HEK293 (cell line): ENCODE measurements at regions not wholly inside any gene's neighbourhood (a gene's known extent, or its start where the extent isn't known, plus 50 kb on each side); places are given as distances from the start of the nearest gene placed in this dataset.

Source experiments
- CTCF ChIP-seq: fragments of 450-650 bp; formaldehyde crosslinking; IDR thresholded peaks from 2 replicates; pipeline ENCODE4 v1.5.1; 2016; ENCODE audit warnings: missing biosample characterization, missing genetic modification characterization
- PRDM10 ChIP-seq: fragments of 450-650 bp; formaldehyde crosslinking; IDR thresholded peaks from 2 replicates; pipeline ENCODE4 v1.5.1; 2016; ENCODE audit warnings: missing biosample characterization, missing genetic modification characterization
- REPIN1 ChIP-seq: fragments of 450-650 bp; formaldehyde crosslinking; IDR thresholded peaks from 2 replicates; pipeline ENCODE4 v1.5.1; 2017; ENCODE audit warnings: missing biosample characterization, missing genetic modification characterization, low read depth
- TCF7L2 ChIP-seq: IDR thresholded peaks from 2 replicates; pipeline ENCODE4 v1.6.1; 2011; ENCODE audit warnings: low read depth, mild to moderate bottlenecking, inconsistent platforms, low read length, moderate library complexity, borderline replicate concordance
- ZBTB1 ChIP-seq: fragments of 450-650 bp; formaldehyde crosslinking; IDR thresholded peaks from 2 replicates; pipeline ENCODE4 v1.5.1; 2016; ENCODE audit warnings: missing biosample characterization, missing genetic modification characterization
- ZBTB21 ChIP-seq: fragments of 450-650 bp; formaldehyde crosslinking; IDR thresholded peaks from 2 replicates; pipeline ENCODE4 v1.5.1; 2017; ENCODE audit warnings: missing biosample characterization, missing genetic modification characterization
- ZNF138 ChIP-seq: fragments of 450-650 bp; formaldehyde crosslinking; IDR thresholded peaks from 2 replicates; pipeline ENCODE4 v1.5.1; 2016; ENCODE audit warnings: missing biosample characterization, missing genetic modification characterization, borderline replicate concordance
- ZNF24 ChIP-seq: fragments of 450-650 bp; formaldehyde crosslinking; IDR thresholded peaks from 2 replicates; pipeline ENCODE4 v1.5.1; 2016; ENCODE audit warnings: missing biosample characterization, missing genetic modification characterization
- ZNF26 ChIP-seq: fragments of 450-650 bp; formaldehyde crosslinking; IDR thresholded peaks from 2 replicates; pipeline ENCODE4 v1.5.1; 2016; ENCODE audit warnings: missing biosample characterization, missing genetic modification characterization
- ZNF335 ChIP-seq: fragments of 450-650 bp; formaldehyde crosslinking; conservative IDR thresholded peaks from 2 replicates; pipeline ENCODE4 v1.5.1; 2016; ENCODE audit warnings: missing biosample characterization, missing genetic modification characterization
- ZNF423 ChIP-seq: fragments of 450-650 bp; formaldehyde crosslinking; IDR thresholded peaks from 2 replicates; pipeline ENCODE4 v1.5.1; 2016; ENCODE audit warnings: missing biosample characterization, missing genetic modification characterization
- ZNF501 ChIP-seq: fragments of 450-650 bp; formaldehyde crosslinking; IDR thresholded peaks from 2 replicates; pipeline ENCODE4 v1.5.1; 2016; ENCODE audit warnings: missing biosample characterization, missing genetic modification characterization

- TF ChIP-seq ZBTB1 (tag by site-specific recombination) = no peak
- no peak for TF ChIP-seq TCF7L2
- TF ChIP-seq REPIN1 (tag by site-specific recombination) = no peak
- no peak for TF ChIP-seq CTCF
- no peak for TF ChIP-seq ZNF26 (tag by site-specific recombination)
- TF ChIP-seq ZNF335 (tag by site-specific recombination) = no peak
- no peak for TF ChIP-seq ZNF138 (tag by site-specific recombination)
- TF ChIP-seq ZNF24 (tag by site-specific recombination) = no peak
- TF ChIP-seq ZNF423 (tag by site-specific recombination) = no peak
- TF ChIP-seq ZBTB21 = no peak
- no peak for TF ChIP-seq ZNF501 (tag by site-specific recombination)
- no peak for TF ChIP-seq PRDM10 (tag by site-specific recombination)
Measured at GRCh38 chr1:162993846-162994245, 75.3 kb upstream of the RGS4 start.
